ENCODE measurements at regions not wholly inside any gene's neighbourhood (a gene's known extent, or its start where the extent isn't known, plus 50 kb on each side); places are given as distances from the start of the nearest gene placed in this dataset.
"Not testable (repeated sequence)": the region's sequence is repeated elsewhere in the genome, so short reads cannot be mapped to it uniquely, and the experiment has no call there.

- Histone ChIP-seq H4K20me1 (replicated peaks; ENCODE audit: control insufficient read depth, extremely low read depth, insufficient read depth, low read length) (no peaks in the 10 kb centered on the region), H3K4me3 (replicated peaks in 1 of 3; ENCODE audit: insufficient read depth in 1 of 3, low read depth in 1 of 3, low read length in 3 of 3) (no peak overlapping the region), H3K79me2 (ENCODE audit: control insufficient read depth, insufficient read depth, low read length) (no peaks in the 10 kb centered on the region), H2AFZ (ENCODE audit: low read depth, low read length) (no peak overlapping the region), H3K4me1 (ENCODE audit: control insufficient read depth, extremely low read depth, insufficient read depth, low read length) (no peaks in the 10 kb centered on the region), H3K27ac (ENCODE audit: insufficient read depth, low read depth, low read length) (no peak overlapping the region), H3K4me2 (ENCODE audit: insufficient read depth, low read length) (no peak overlapping the region), H3K9me3 (replicated peaks; ENCODE audit: control insufficient read depth, insufficient read depth, low read length) (peaks cover 1% of the 10 kb centered on the region), H3K9ac (replicated peaks; ENCODE audit: extremely low read depth, insufficient read depth, low read length) (no peak overlapping the region), H3K9me1 (replicated peaks; ENCODE audit: control insufficient read depth, extremely low read depth, insufficient read depth, low read length) (no peaks in the 10 kb centered on the region), H3K36me3 (ENCODE audit: control insufficient read depth in 2 of 2, extremely low read depth in 1 of 2, insufficient read depth in 2 of 2, low read length in 2 of 2) (no peaks in the 10 kb centered on the region), H3K27me3 (ENCODE audit: control insufficient read depth in 2 of 2, insufficient read depth in 2 of 2, low read length in 2 of 2) (no peaks in the 10 kb centered on the region)
- POLR2A ChIA-PET: no interaction called here
- dilution Hi-C loops (cut with MboI; ENCODE audit: extremely low pct_ligation_motif_present, low sequenced_read_pairs): no loop called here
- no peak for FAIRE-seq
- no peak for DNase-seq (ENCODE audit: low read depth, low spot score)
- intact Hi-C loops (cut with micrococcal nuclease): no loop called here
- CTCF ChIA-PET: no interaction called here
- TF ChIP-seq FOS (IDR thresholded peaks at IDR 0.05; ENCODE audit: borderline replicate concordance, insufficient read depth, low read length) (no peak), MYC (IDR thresholded peaks at IDR 0.05; ENCODE audit: low read depth, low read length) (no peak), EZH2 (IDR thresholded peaks at IDR 0.05; ENCODE audit: borderline replicate concordance, low read depth, low read length, severe bottlenecking) (no peak), JUN (IDR thresholded peaks at IDR 0.05; ENCODE audit: borderline replicate concordance, insufficient read depth, insufficient read length, low read depth) (no peak), CTCF (IDR thresholded peaks at IDR 0.05; ENCODE audit: extremely low read depth in 1 of 2, insufficient read depth in 1 of 2, low read depth in 1 of 2, low read length in 2 of 2) (no peak), POLR2A (IDR thresholded peaks at IDR 0.05; ENCODE audit: low read depth, low read length) (no peak), MAX (IDR thresholded peaks at IDR 0.05; ENCODE audit: insufficient read depth, insufficient read length) (no peak), POLR2AphosphoS5 (IDR thresholded peaks at IDR 0.05; ENCODE audit: insufficient read depth, low read depth, low read length) (no peak), GATA2 (IDR thresholded peaks at IDR 0.05; ENCODE audit: insufficient read depth, insufficient read length, low read depth, low read length) (no peak)
- no TSS peak for BruUV-seq (replicated peaks)
These were observed 255.1 kb downstream of the PARP8 start for GRCh38 chr5:50921366-50922133.

- CTCF ChIA-PET; H3K79me2 ChIP-seq (ENCODE audit: control insufficient read depth, insufficient read depth, low read length); BruUV-seq (replicated peaks); H3K4me3 ChIP-seq (replicated peaks in 1 of 3; ENCODE audit: insufficient read depth in 1 of 3, low read depth in 1 of 3, low read length in 3 of 3); H3K9ac ChIP-seq (replicated peaks; ENCODE audit: extremely low read depth, insufficient read depth, low read length); H4K20me1 ChIP-seq (replicated peaks; ENCODE audit: control insufficient read depth, extremely low read depth, insufficient read depth, low read length); POLR2A ChIA-PET; H2AFZ ChIP-seq (ENCODE audit: low read depth, low read length); DNase-seq (ENCODE audit: low read depth, low spot score); H3K4me2 ChIP-seq (ENCODE audit: insufficient read depth, low read length); intact Hi-C loops (cut with micrococcal nuclease); H3K27me3 ChIP-seq (ENCODE audit: control insufficient read depth in 2 of 2, insufficient read depth in 2 of 2, low read length in 2 of 2); H3K36me3 ChIP-seq (ENCODE audit: control insufficient read depth in 2 of 2, extremely low read depth in 1 of 2, insufficient read depth in 2 of 2, low read length in 2 of 2); H3K9me1 ChIP-seq (replicated peaks; ENCODE audit: control insufficient read depth, extremely low read depth, insufficient read depth, low read length); H3K4me1 ChIP-seq (ENCODE audit: control insufficient read depth, extremely low read depth, insufficient read depth, low read length); H3K9me3 ChIP-seq (replicated peaks; ENCODE audit: control insufficient read depth, insufficient read depth, low read length); H3K27ac ChIP-seq (ENCODE audit: insufficient read depth, low read depth, low read length); dilution Hi-C loops (cut with MboI; ENCODE audit: extremely low pct_ligation_motif_present, low sequenced_read_pairs): not testable (repeated sequence)
- FAIRE-seq: peak; percentile 35
These were observed 255.9 kb downstream of the PARP8 start for GRCh38 chr5:50922134-50922941.

Measured in endothelial cell of umbilical vein (primary cell).